ENCODE measurements at regions not wholly inside any gene's neighbourhood (a gene's known extent, or its start where the extent isn't known, plus 50 kb on each side); places are given as distances from the start of the nearest gene placed in this dataset.

GRCh38 chr10:90530521-90530920 lies 327.3 kb downstream of the HTR7 start:
- DNase-seq: no peak

GRCh38 chr10:90557385-90557784 lies 300.5 kb downstream of the HTR7 start:
- no peak for DNase-seq

- no peak for DNase-seq
Measured at GRCh38 chr10:90560331-90560730, 297.5 kb downstream of the HTR7 start.

GRCh38 chr10:90561666-90562065 lies 296.2 kb downstream of the HTR7 start:
- DNase-seq: no peak

GRCh38 chr10:90571481-90572258 lies 286.2 kb downstream of the HTR7 start:
- DNase-seq: no peak

GRCh38 chr10:90575125-90575524 lies 282.7 kb downstream of the HTR7 start:
- DNase-seq: no peak

GRCh38 chr10:90577569-90577968 lies 280.3 kb downstream of the HTR7 start:
- no peak for DNase-seq

- no peak for DNase-seq
Measured at GRCh38 chr10:90579602-90580242, 278.1 kb downstream of the HTR7 start.

- no peak for DNase-seq
Measured at GRCh38 chr10:90583416-90583815, 274.4 kb downstream of the HTR7 start.

- DNase-seq: no peak
Measured at GRCh38 chr10:90587081-90587491, 270.8 kb downstream of the HTR7 start.

- no peak for DNase-seq
Measured at GRCh38 chr10:90587561-90587960, 270.3 kb downstream of the HTR7 start.

GRCh38 chr10:90588222-90588621 lies 269.6 kb downstream of the HTR7 start:
- no peak for DNase-seq

GRCh38 chr10:90589825-90590224 lies 268.0 kb downstream of the HTR7 start:
- DNase-seq: no peak

- DNase-seq: no peak
Measured at GRCh38 chr10:90591629-90592028, 266.2 kb downstream of the HTR7 start.

- DNase-seq: no peak
Measured at GRCh38 chr10:90592638-90593302, 265.1 kb downstream of the HTR7 start.

- no peak for DNase-seq
Measured at GRCh38 chr10:90598513-90598912, 259.3 kb downstream of the HTR7 start.

GRCh38 chr10:90602862-90603610 lies 254.8 kb downstream of the HTR7 start:
- no peak for DNase-seq

GRCh38 chr10:90604636-90605035 lies 253.2 kb downstream of the HTR7 start:
- no peak for DNase-seq

GRCh38 chr10:90605506-90605905 lies 252.3 kb downstream of the HTR7 start:
- DNase-seq: no peak

GRCh38 chr10:90612276-90612675 lies 245.6 kb downstream of the HTR7 start:
- no peak for DNase-seq

- DNase-seq: no peak
Measured at GRCh38 chr10:90614631-90615030, 243.2 kb downstream of the HTR7 start.

GRCh38 chr10:90621577-90621976 lies 236.3 kb downstream of the HTR7 start:
- DNase-seq: no peak

GRCh38 chr10:90635111-90635765 lies 222.6 kb downstream of the HTR7 start:
- no peak for DNase-seq

Measured in stimulated activated CD4-positive, alpha-beta T cell treated with anti-CD3 and anti-CD28 coated beads, Interleukin-2, amount 100 ng/mL, for 48 hours (primary cell).